ENCODE measurements at regions not wholly inside any gene's neighbourhood (a gene's known extent, or its start where the extent isn't known, plus 50 kb on each side); places are given as distances from the start of the nearest gene placed in this dataset.

- TF ChIP-seq CTCF (conservative IDR thresholded peaks at IDR 0.05): no peak
- H3K27me3 Mint-ChIP-seq (ENCODE audit: low read depth): no peaks in the 10 kb centered on the region
- no CpG with 5 or more reads among the region's 1 CpG for WGBS (ENCODE audit: extremely low coverage, insufficient read length, low lambda C conversion rate)
Observed at GRCh38 chr2:180662521-180662920, 317.9 kb upstream of the UBE2E3 start.

More at GRCh38 chr2:180662521-180662920, 317.9 kb upstream of the UBE2E3 start:
- no peak overlapping the region for H3K56ac ChIP-seq (ENCODE audit: insufficient read length, low read depth, low read length)
- H3K27ac ChIP-seq (ENCODE audit: insufficient read length, low read depth, low read length): no peak overlapping the region
- no peak overlapping the region for H4K91ac ChIP-seq (ENCODE audit: insufficient read length, low read depth, low read length)
- Mint-ChIP-seq H3K27ac (no peak overlapping the region), H3K36me3 (ENCODE audit: insufficient read depth in 1 of 3, low read depth in 3 of 3) (no peaks in the 10 kb centered on the region), H3K4me3 (no peak overlapping the region), H3K4me1 (peaks cover 2 to 9% of the 10 kb centered on the region in 2 experiments; a peak in 3 of 4 replicates), H3K9me3 (no peaks in the 10 kb centered on the region)
- no peak overlapping the region for H2BK20ac ChIP-seq (ENCODE audit: low read depth, low read length, poor library complexity, severe bottlenecking)
- no peak overlapping the region for H3K14ac ChIP-seq (ENCODE audit: insufficient read depth, low read length)
- no peak overlapping the region for H4K8ac ChIP-seq (replicated peaks; ENCODE audit: insufficient read length, low read depth, low read length)
- no peak overlapping the region for H2AK5ac ChIP-seq (ENCODE audit: insufficient read length, low read length)
- H3K23ac ChIP-seq (ENCODE audit: insufficient read length, low read depth, low read length): no peak overlapping the region
- no peak overlapping the region for H2BK12ac ChIP-seq (ENCODE audit: insufficient read length, low read depth, low read length)
- no peak overlapping the region for H2BK120ac ChIP-seq (ENCODE audit: low read depth, low read length, poor library complexity, severe bottlenecking)
- H3K9ac ChIP-seq (ENCODE audit: extremely low read depth, insufficient read length, low read length): no peak overlapping the region
- H3T11ph ChIP-seq (ENCODE audit: low read length): no peak overlapping the region
- no peaks in the 10 kb centered on the region for H3K4me1 ChIP-seq (ENCODE audit: insufficient read depth, low read length)
- H3K9me3 ChIP-seq (ENCODE audit: control insufficient read depth, low read depth, low read length): no peaks in the 10 kb centered on the region
- no peaks in the 10 kb centered on the region for H3K79me2 ChIP-seq (ENCODE audit: insufficient read depth, low read length)
- H4K20me1 ChIP-seq (ENCODE audit: control insufficient read depth, insufficient read depth, insufficient read length): no peaks in the 10 kb centered on the region
- H3K18ac ChIP-seq (ENCODE audit: insufficient read length, low read depth, low read length): no peak overlapping the region
- H3K4ac ChIP-seq (ENCODE audit: low read depth, low read length): no peak overlapping the region
- no peak overlapping the region for H2AFZ ChIP-seq (ENCODE audit: low read length)
- H3K4me2 ChIP-seq (ENCODE audit: insufficient read depth, insufficient read length, low read length): no peak overlapping the region
- no peak overlapping the region for H2BK5ac ChIP-seq (ENCODE audit: insufficient read length, low read length)
- no peaks in the 10 kb centered on the region for H3K23me2 ChIP-seq (ENCODE audit: insufficient read length, low read depth, low read length, poor library complexity, severe bottlenecking)
- H3K27me3 ChIP-seq (ENCODE audit: insufficient read depth, low read length): no peaks in the 10 kb centered on the region
- no peaks in the 10 kb centered on the region for H3K79me1 ChIP-seq (ENCODE audit: insufficient read depth, low read depth, low read length, poor library complexity, severe bottlenecking)
- DNase-seq: no peak
- H4K5ac ChIP-seq (ENCODE audit: insufficient read length, low read depth, low read length): no peak overlapping the region
- H2BK15ac ChIP-seq (ENCODE audit: low read depth, low read length): no peak overlapping the region

Data from H9 (cell line).